ENCODE measurements at regions not wholly inside any gene's neighbourhood (a gene's known extent, or its start where the extent isn't known, plus 50 kb on each side); places are given as distances from the start of the nearest gene placed in this dataset.

DNA sequence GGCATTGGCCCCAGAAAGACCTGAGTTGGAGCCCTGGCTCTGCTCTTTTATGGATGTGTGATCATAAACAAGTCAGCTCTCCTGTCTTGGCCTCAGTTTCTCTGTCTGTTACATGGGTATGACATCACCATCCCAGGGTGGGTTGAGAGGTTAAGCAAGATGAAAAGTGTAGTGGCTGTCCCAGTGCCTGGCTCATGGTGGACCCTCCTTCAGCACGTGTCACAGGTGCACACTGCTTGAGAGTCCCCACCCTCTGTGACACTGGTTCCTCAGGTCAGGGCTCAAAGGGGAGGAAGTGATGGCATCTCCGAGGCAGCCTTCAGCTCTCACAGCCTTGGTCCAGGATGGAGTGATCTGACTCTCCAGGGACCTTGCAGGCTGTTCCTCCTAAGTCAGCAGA lies 218.4 kb downstream of the HAPSTR1 start:
- Histone ChIP-seq H3K4me1 (peaks cover 0 to 5% of the 10 kb centered on the region in 2 donors), H3K36me3 (no peaks in the 10 kb centered on the region), H3K27ac (no peak overlapping the region), H3K4me3 (replicated peaks in 1 of 3) (no peak overlapping the region), H3K27me3 (no peaks in the 10 kb centered on the region), H3K9me3 (no peaks in the 10 kb centered on the region)
- intact Hi-C loops (cut with DNase I), result no loop called here
- DNase-seq, result no peak
- TF ChIP-seq, protein P1, sequence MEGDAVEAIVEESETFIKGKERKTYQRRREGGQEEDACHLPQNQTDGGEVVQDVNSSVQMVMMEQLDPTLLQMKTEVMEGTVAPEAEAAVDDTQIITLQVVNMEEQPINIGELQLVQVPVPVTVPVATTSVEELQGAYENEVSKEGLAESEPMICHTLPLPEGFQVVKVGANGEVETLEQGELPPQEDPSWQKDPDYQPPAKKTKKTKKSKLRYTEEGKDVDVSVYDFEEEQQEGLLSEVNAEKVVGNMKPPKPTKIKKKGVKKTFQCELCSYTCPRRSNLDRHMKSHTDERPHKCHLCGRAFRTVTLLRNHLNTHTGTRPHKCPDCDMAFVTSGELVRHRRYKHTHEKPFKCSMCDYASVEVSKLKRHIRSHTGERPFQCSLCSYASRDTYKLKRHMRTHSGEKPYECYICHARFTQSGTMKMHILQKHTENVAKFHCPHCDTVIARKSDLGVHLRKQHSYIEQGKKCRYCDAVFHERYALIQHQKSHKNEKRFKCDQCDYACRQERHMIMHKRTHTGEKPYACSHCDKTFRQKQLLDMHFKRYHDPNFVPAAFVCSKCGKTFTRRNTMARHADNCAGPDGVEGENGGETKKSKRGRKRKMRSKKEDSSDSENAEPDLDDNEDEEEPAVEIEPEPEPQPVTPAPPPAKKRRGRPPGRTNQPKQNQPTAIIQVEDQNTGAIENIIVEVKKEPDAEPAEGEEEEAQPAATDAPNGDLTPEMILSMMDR (IDR thresholded peaks at IDR 0.05), result no peak
- TF ChIP-seq POLR2A (IDR thresholded peaks at IDR 0.05), result no peak
- WGBS, 2 donors, result 69 to 85% methylated on average over 2 of the region's 2 CpGs

DNA sequence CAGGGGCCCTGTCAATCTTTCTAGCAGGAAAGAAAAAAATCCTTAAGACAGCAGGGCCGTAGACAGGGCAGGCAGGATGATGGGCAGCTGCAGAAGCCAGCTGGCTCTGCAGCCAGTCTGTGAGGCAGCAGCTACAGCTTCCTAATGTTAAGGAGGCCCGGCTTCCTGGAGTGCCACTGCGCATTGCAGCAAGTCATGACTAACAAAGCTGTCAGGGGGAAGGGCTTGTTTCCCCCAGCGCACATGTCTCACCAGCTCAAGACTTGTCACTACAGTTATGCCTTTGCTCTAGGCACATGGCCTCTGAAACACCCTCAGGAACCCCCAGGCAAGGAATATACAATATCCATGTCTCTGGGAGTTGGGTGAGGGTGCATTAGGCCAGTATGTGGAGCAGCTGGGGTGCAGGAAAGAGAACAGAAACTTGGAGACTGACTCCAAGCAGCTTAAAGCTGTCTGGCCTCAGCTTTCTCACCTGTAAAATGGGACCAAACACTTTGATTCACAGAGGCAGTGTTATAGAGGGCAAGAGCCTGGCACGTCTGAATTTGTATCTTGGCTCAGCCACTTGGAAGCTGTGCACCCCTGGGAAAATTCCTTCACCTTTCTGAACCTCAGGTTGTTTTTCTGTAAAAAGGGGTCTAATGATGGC lies 220.0 kb downstream of the HAPSTR1 start:
- TF ChIP-seq, protein P1 (IDR thresholded peaks at IDR 0.05), result no peak
- TF ChIP-seq POLR2A (IDR thresholded peaks at IDR 0.05), result no peak
- Histone ChIP-seq H3K9me3 (no peaks in the 10 kb centered on the region), H3K36me3 (no peaks in the 10 kb centered on the region), H3K27ac (no peak overlapping the region), H3K4me1 (peaks cover 0 to 5% of the 10 kb centered on the region in 2 donors), H3K27me3 (no peaks in the 10 kb centered on the region), H3K4me3 (replicated peaks in 1 of 3) (no peak overlapping the region)
- intact Hi-C loops (cut with DNase I), result no loop called here
- 47 to 72% methylated on average over 5 of the region's 5 CpGs for WGBS, 2 donors
- no peak for DNase-seq

DNA sequence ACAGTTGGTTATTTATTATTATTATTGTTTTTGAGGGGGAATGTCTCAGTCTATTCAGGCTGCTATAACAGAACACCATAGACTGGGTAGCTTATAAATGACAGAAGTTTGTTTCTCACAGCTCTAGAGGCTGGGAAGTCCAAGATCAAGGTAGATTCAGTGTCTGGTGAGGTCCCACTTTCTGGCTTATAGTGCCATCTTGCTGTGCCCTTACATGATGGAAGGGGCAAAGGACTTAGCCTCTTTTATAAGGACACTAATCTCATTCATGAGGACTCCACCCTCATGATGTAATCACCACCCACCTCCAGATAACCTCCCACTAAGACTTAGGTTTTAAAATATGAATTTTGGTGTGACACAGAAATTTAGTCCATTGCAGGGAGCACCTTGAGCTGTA lies 224.6 kb downstream of the HAPSTR1 start:
- intact Hi-C loops (cut with DNase I), result no loop called here
- no peak for TF ChIP-seq POLR2A (IDR thresholded peaks at IDR 0.05)
- TF ChIP-seq, protein P1 (IDR thresholded peaks at IDR 0.05), result no peak
- no peak overlapping the region for H3K27ac ChIP-seq

DNA sequence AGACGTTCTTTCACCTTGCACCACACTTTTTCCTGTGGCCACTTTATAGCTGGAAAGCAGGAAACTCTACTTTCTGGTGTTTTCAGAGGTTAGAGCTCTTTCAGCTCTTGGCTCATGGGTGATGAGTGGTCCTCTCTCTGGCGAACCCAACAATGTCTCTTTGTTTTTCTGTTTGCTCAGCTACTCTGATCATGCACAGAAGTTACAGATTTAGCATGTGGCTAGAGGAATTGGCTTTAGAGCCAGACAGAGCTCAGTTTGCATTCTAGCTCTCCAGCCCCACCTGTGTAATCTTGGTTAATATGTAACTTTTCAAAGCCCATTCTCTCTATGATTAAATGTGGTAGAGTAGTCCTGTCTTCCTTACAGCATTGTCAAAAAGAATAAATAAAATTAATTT lies 225.2 kb downstream of the HAPSTR1 start:
- intact Hi-C loops (cut with DNase I), result no loop called here
- H3K4me3 ChIP-seq (replicated peaks in 1 of 3), result no peak overlapping the region
- WGBS, 2 donors, result 27 to 37% methylated on average over 2 of the region's 2 CpGs
- no peaks in the 10 kb centered on the region for H3K9me3 ChIP-seq
- no peaks in the 10 kb centered on the region for H3K36me3 ChIP-seq
- no peaks in the 10 kb centered on the region for H3K4me1 ChIP-seq
- no peak for DNase-seq
- no peaks in the 10 kb centered on the region for H3K27me3 ChIP-seq
- H3K27ac ChIP-seq, result no peak overlapping the region
- TF ChIP-seq, protein P1 (IDR thresholded peaks at IDR 0.05), result no peak
- no peak for TF ChIP-seq POLR2A (IDR thresholded peaks at IDR 0.05)

More for the DNA sequence above, 224.6 kb downstream of the HAPSTR1 start:
- Histone ChIP-seq H3K36me3 (no peaks in the 10 kb centered on the region), H3K4me1 (no peaks in the 10 kb centered on the region), H3K27me3 (no peaks in the 10 kb centered on the region), H3K4me3 (replicated peaks in 1 of 3) (no peak overlapping the region), H3K9me3 (no peaks in the 10 kb centered on the region)
- DNase-seq, result no peak

DNA sequence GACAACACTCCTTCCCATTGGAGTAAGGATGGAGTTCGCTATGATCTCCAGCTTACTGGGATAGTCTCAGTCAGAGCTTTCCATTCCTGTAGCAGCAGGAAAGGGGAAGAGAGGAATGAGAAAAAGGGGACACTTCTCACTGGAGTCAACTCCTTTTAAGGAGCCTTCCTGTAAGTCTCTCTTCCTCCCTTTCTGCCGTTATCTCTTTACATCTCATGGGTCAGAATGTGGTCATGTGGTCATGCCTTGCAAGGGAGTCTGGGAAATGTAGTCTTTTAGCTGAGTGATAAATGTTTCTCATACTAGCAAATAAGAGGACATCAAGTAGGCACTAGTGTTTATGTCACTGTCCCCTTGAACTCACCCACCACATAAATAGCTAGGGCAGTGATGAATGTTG lies 227.3 kb downstream of the HAPSTR1 start:
- no peak overlapping the region for H3K27ac ChIP-seq
- TF ChIP-seq POLR2A (IDR thresholded peaks at IDR 0.05), result no peak
- TF ChIP-seq, protein P1 (IDR thresholded peaks at IDR 0.05), result no peak
- no peaks in the 10 kb centered on the region for H3K9me3 ChIP-seq
- H3K4me3 ChIP-seq (replicated peaks in 1 of 3), result no peak overlapping the region
- no peaks in the 10 kb centered on the region for H3K36me3 ChIP-seq
- H3K4me1 ChIP-seq, result no peaks in the 10 kb centered on the region
- DNase-seq, result no peak
- WGBS, 2 donors, result 65 to 72% methylated on average over 2 of the region's 2 CpGs
- no peaks in the 10 kb centered on the region for H3K27me3 ChIP-seq
- intact Hi-C loops (cut with DNase I), result no loop called here

Data from thyroid gland (tissue), 4 donors.